SK-N-SH (cell line): ENCODE measurements at regions not wholly inside any gene's neighbourhood (a gene's known extent, or its start where the extent isn't known, plus 50 kb on each side); places are given as distances from the start of the nearest gene placed in this dataset.

Experiments used
- CTCF ChIA-PET: fragments of 300-600, 350-600 bp; formaldehyde crosslinking; extraction: SDS; loops from one replicate; lab custom pipeline; 2021; lab: Yijun Ruan, JAX
- POLR2A ChIA-PET: fragments of 350-600 bp; sonication (Branson Sonifier 250); formaldehyde crosslinking; extraction: SDS; loops from one replicate; lab custom pipeline; 2020; ENCODE audit warnings: antibody characterized with exemption, inconsistent platforms; lab: Yijun Ruan, JAX
- DNase-seq: peaks from one replicate; pipeline ENCODE4 v3.0.0; 2012
- H2AFZ ChIP-seq: fragments of 200-600 bp; sonication (generic); 2 replicates; pipeline ENCODE4 v1.8.1; 2016; ENCODE audit warnings: antibody characterized with exemption, mild to moderate bottlenecking, low read depth
- H3F3A ChIP-seq: fragments of 200-600 bp; sonication (generic); replicated peaks from 2 replicates; pipeline ENCODE3; 2016; ENCODE audit warnings: antibody characterized with exemption, mild to moderate bottlenecking; ENCODE audit not compliant: insufficient read depth
- H3K27ac ChIP-seq, 2 experiments: fragments of 200-500 bp in 1 of 2; fragments of 200-600 bp in 1 of 2; sonication (Bioruptor generic) in 1 of 2; sonication (generic), shearing (Covaris generic) in 1 of 2; 2 replicates each; pipeline versions ENCODE4 v1.5.1 to v1.6.1; 2014 to 2016; ENCODE audit warnings: low read depth in 2 of 2, inconsistent platforms in 1 of 2, low read length in 1 of 2, mild to moderate bottlenecking in 1 of 2, mixed read lengths in 1 of 2
- H3K27me3 ChIP-seq: fragments of 200-600 bp; sonication (generic), shearing (Covaris generic); 2 replicates; pipeline ENCODE4 v1.6.1; 2016; ENCODE audit warnings: mixed run types; ENCODE audit not compliant: insufficient read depth
- H3K36me3 ChIP-seq, 2 experiments: fragments of 200-500 bp in 1 of 2; fragments of 200-600 bp in 1 of 2; sonication (Bioruptor generic) in 1 of 2; sonication (generic) in 1 of 2; replicated peaks in 1 of 2; 2 replicates each; pipeline versions ENCODE3 to v1.5.1; 2014 to 2016; ENCODE audit warnings: low read length in 1 of 2, mild to moderate bottlenecking in 1 of 2; ENCODE audit not compliant: insufficient read depth in 2 of 2, control insufficient read depth in 1 of 2
- H3K4me1 ChIP-seq, 2 experiments: fragments of 200-500 bp in 1 of 2; fragments of 200-600 bp in 1 of 2; sonication (Bioruptor generic) in 1 of 2; sonication (generic), shearing (Covaris generic) in 1 of 2; 2 replicates each; pipeline versions ENCODE4 v1.5.1 to v1.6.1; 2014 to 2016; ENCODE audit warnings: low read depth in 1 of 2, low read length in 1 of 2, mixed run types in 1 of 2; ENCODE audit not compliant: insufficient read depth in 2 of 2, control insufficient read depth in 1 of 2
- H3K4me2 ChIP-seq: fragments of 200-600 bp; sonication (generic), shearing (Covaris generic); 2 replicates; pipeline ENCODE4 v1.6.1; 2017; ENCODE audit warnings: mixed run types
- H3K4me3 ChIP-seq, 2 experiments: fragments of 200-500 bp in 1 of 2; fragments of 200-600 bp in 1 of 2; sonication (Bioruptor generic) in 1 of 2; sonication (generic), shearing (Covaris generic) in 1 of 2; 2 replicates each; pipeline versions ENCODE4 v1.5.1 to v1.8.1; 2014 to 2016; ENCODE audit warnings: low read depth in 2 of 2, inconsistent platforms in 1 of 2, low read length in 1 of 2, mild to moderate bottlenecking in 1 of 2, mixed read lengths in 1 of 2, moderate library complexity in 1 of 2
- H3K79me2 ChIP-seq: fragments of 200-600 bp; sonication (generic); 2 replicates; pipeline ENCODE4 v1.8.1; 2017; ENCODE audit warnings: mild to moderate bottlenecking; ENCODE audit not compliant: insufficient read depth
- H3K9ac ChIP-seq: fragments of 200-600 bp; sonication (generic); 2 replicates; pipeline ENCODE4 v1.6.1; 2017; ENCODE audit warnings: mixed run types
- H3K9me2 ChIP-seq: fragments of 200-600 bp; sonication (generic); 2 replicates; pipeline ENCODE4 v1.6.1; 2017; ENCODE audit warnings: mixed run types
- H3K9me3 ChIP-seq: fragments of 200-600 bp; sonication (generic); 2 replicates; pipeline ENCODE4 v1.6.1; 2017; ENCODE audit warnings: mixed run types, mild to moderate bottlenecking, moderate library complexity
- H4K20me1 ChIP-seq: fragments of 200-600 bp; sonication (generic); 2 replicates; pipeline ENCODE4 v1.6.1; 2017; ENCODE audit warnings: mild to moderate bottlenecking, mixed run types; ENCODE audit not compliant: insufficient read depth
- CTCF ChIP-seq: fragments of 200-600 bp; sonication (generic); IDR thresholded peaks from 2 replicates; pipeline ENCODE4 v1.6.1; 2017; ENCODE audit warnings: antibody characterized with exemption, mild to moderate bottlenecking, moderate library complexity
- ELF1 ChIP-seq: IDR thresholded peaks from 2 replicates; pipeline ENCODE4 v1.4.0; 2012
- EP300 ChIP-seq, 2 experiments: IDR thresholded peaks; 2 replicates each; pipeline versions ENCODE4 v1.4.0 to v1.6.1; 2012; ENCODE audit warnings: borderline replicate concordance in 1 of 2, low read depth in 1 of 2, low read length in 1 of 2
- FOXJ3 ChIP-seq: sonication (generic); formaldehyde crosslinking; IDR thresholded peaks from 2 replicates; pipeline ENCODE4 v1.5.1; 2020; ENCODE audit warnings: mild to moderate bottlenecking, missing genetic modification reagents
- MEF2A ChIP-seq: IDR thresholded peaks from 2 replicates; pipeline ENCODE4 v1.4.0; 2012; ENCODE audit warnings: low read depth, borderline replicate concordance
- MXI1 ChIP-seq: IDR thresholded peaks from 2 replicates; pipeline ENCODE4 v1.6.1; 2012; ENCODE audit warnings: mild to moderate bottlenecking, low read depth, low read length, improper control_type of control experiment
- PBX3 ChIP-seq: IDR thresholded peaks from 2 replicates; pipeline ENCODE4; 2012
- RCOR1 ChIP-seq: fragments of 150-350 bp; IDR thresholded peaks from 2 replicates; pipeline ENCODE4 v1.6.1; 2017; ENCODE audit warnings: antibody characterized with exemption, low read length
- SIN3A ChIP-seq: IDR thresholded peaks from 2 replicates; pipeline ENCODE4 v1.6.1; 2012; ENCODE audit warnings: low read depth, mild to moderate bottlenecking, low read length, moderate library complexity, borderline replicate concordance
- SMC3 ChIP-seq: IDR thresholded peaks from 2 replicates; pipeline ENCODE4 v1.6.1; 2012; ENCODE audit warnings: low read depth, low read length, improper control_type of control experiment
- TEAD4 ChIP-seq: IDR thresholded peaks from 2 replicates; pipeline ENCODE4 v1.4.0; 2012; ENCODE audit warnings: mild to moderate bottlenecking, borderline replicate concordance; ENCODE audit not compliant: insufficient read depth
- WGBS: methylation state at CpG from one replicate; pipeline ENCODE4 v1.1.6; 2017; ENCODE audit warnings: low lambda C conversion rate; 5-methylcytosine and 5-hydroxymethylcytosine counted together
- TF ChIP-seq, protein P1 (sequence below): IDR thresholded peaks from 2 replicates; pipeline ENCODE4 v1.6.1; 2012; ENCODE audit warnings: mild to moderate bottlenecking, low read depth, low read length, moderate library complexity

DNA sequence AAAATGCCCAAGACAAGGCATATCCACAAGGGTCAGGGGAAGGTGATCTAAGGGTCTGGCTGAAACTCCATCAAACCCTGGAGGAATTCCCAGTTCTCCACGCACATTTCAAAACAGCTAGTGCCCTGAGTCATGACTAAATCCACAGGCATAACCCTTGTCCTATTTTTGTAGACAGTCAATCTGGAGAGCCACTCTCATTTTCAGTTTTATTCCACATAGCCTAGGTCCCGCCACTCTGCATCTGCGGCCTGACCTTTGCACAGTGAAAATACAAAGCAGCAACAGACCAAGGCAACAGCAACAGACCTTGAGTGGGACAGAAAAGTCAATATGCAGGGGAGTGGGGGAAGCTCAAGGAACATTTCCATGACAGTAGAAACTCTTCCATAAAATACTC, 201.4 kb upstream of the NPVF start:
- DNase-seq: no peak
- H3K9ac ChIP-seq: no peak overlapping the region
- H3K9me2 ChIP-seq: no peaks in the 10 kb centered on the region
- no peak overlapping the region for H2AFZ ChIP-seq
- H3K4me2 ChIP-seq: no peak overlapping the region
- 30% methylated on average over 3 of the region's 3 CpGs for WGBS
- H3K9me3 ChIP-seq: no peaks in the 10 kb centered on the region
- no peaks in the 10 kb centered on the region for H3K79me2 ChIP-seq
- TF ChIP-seq RCOR1 (no peak), SMC3 (no peak), PBX3 (no peak), SIN3A (no peak), MXI1 (no peak), EP300 (IDR thresholded peaks at IDR 0.05; ENCODE audit: borderline replicate concordance in 1 of 2, low read depth in 1 of 2, low read length in 1 of 2) (no peak), ELF1 (no peak), FOXJ3 (no peak), CTCF (no peak), MEF2A (no peak), TEAD4 (no peak)
- TF ChIP-seq, protein P1, sequence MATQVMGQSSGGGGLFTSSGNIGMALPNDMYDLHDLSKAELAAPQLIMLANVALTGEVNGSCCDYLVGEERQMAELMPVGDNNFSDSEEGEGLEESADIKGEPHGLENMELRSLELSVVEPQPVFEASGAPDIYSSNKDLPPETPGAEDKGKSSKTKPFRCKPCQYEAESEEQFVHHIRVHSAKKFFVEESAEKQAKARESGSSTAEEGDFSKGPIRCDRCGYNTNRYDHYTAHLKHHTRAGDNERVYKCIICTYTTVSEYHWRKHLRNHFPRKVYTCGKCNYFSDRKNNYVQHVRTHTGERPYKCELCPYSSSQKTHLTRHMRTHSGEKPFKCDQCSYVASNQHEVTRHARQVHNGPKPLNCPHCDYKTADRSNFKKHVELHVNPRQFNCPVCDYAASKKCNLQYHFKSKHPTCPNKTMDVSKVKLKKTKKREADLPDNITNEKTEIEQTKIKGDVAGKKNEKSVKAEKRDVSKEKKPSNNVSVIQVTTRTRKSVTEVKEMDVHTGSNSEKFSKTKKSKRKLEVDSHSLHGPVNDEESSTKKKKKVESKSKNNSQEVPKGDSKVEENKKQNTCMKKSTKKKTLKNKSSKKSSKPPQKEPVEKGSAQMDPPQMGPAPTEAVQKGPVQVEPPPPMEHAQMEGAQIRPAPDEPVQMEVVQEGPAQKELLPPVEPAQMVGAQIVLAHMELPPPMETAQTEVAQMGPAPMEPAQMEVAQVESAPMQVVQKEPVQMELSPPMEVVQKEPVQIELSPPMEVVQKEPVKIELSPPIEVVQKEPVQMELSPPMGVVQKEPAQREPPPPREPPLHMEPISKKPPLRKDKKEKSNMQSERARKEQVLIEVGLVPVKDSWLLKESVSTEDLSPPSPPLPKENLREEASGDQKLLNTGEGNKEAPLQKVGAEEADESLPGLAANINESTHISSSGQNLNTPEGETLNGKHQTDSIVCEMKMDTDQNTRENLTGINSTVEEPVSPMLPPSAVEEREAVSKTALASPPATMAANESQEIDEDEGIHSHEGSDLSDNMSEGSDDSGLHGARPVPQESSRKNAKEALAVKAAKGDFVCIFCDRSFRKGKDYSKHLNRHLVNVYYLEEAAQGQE: no peak
- H3K4me1 ChIP-seq: peaks cover 0 to 15% of the 10 kb centered on the region in 2 experiments; a peak in 2 of 4 replicates
- no peak overlapping the region for H3K4me3 ChIP-seq
- no peaks in the 10 kb centered on the region for H3F3A ChIP-seq
- no peaks in the 10 kb centered on the region for H3K36me3 ChIP-seq
- H3K27ac ChIP-seq: peak overlapping the region in 1 of 2 experiments; percentile 39; a peak in 1 of 4 replicates
- ChIA-PET POLR2A (no interaction called here), CTCF (interaction anchor here (0.8 to 1.7 kb wide), 4 partner anchors 17 to 136 kb away, joined by 3 to 6 read pairs (median 4); no protein-coding TSS in a partner anchor)
- H4K20me1 ChIP-seq: no peaks in the 10 kb centered on the region
- no peaks in the 10 kb centered on the region for H3K27me3 ChIP-seq
